HL-60 (cell line): ENCODE measurements at regions not wholly inside any gene's neighbourhood (a gene's known extent, or its start where the extent isn't known, plus 50 kb on each side); places are given as distances from the start of the nearest gene placed in this dataset.

Experiments used
- CTCF ChIP-seq: IDR thresholded peaks from one replicate; pipeline ENCODE4 v1.5.1; 2011; ENCODE audit warnings: low read length, control low read depth, inconsistent platforms; ENCODE audit not compliant: insufficient read depth
- GABPA ChIP-seq: IDR thresholded peaks from 2 replicates; pipeline ENCODE4 v1.6.1; 2012; ENCODE audit warnings: low read depth
- POLR2AphosphoS5 ChIP-seq: IDR thresholded peaks from 2 replicates; pipeline ENCODE4 v1.6.1; 2012; ENCODE audit warnings: low read depth
- REST ChIP-seq: IDR thresholded peaks from 2 replicates; pipeline ENCODE4 v1.6.1; 2012; ENCODE audit warnings: low read depth; ENCODE audit not compliant: insufficient replicate concordance
- SPI1 ChIP-seq: IDR thresholded peaks from 2 replicates; pipeline ENCODE4 v1.6.1; 2012; ENCODE audit warnings: low read depth, mild to moderate bottlenecking, borderline replicate concordance

- TF ChIP-seq CTCF (no peak), POLR2AphosphoS5 (no peak), REST (no peak), SPI1 (no peak), GABPA (no peak)
These were observed 322.0 kb downstream of the MFSD1 start for GRCh38 chr3:159123877-159124276.
